T-helper 17 cell (primary cell): ENCODE measurements at regions not wholly inside any gene's neighbourhood (a gene's known extent, or its start where the extent isn't known, plus 50 kb on each side); places are given as distances from the start of the nearest gene placed in this dataset.
"Not testable (repeated sequence)": the region's sequence is repeated elsewhere in the genome, so short reads cannot be mapped to it uniquely, and the experiment has no call there.

Experiments used
- ATAC-seq: fragments of 150-1000 bp; cut with Tn5 transposase; 2 replicates; pipeline ENCODE4 v1.10.0; 2021; ENCODE audit warnings: mild to moderate bottlenecking, moderate library complexity
- DNase-seq, 3 donors: peaks; one replicate each; pipeline versions ENCODE4 v3.0.0 to v3.0.0-alpha.2; 2020 to 2021
- H3K9me3 ChIP-seq: one replicate; pipeline ENCODE4 v1.7.0; 2013; ENCODE audit warnings: low read length, mild to moderate bottlenecking; ENCODE audit not compliant: control insufficient read depth, poor library complexity, severe bottlenecking
- H3K27ac Mint-ChIP-seq: one replicate; pipeline ENCODE4 v1.8.0; 2022; ENCODE audit warnings: mild to moderate bottlenecking, moderate library complexity, mixed read lengths
- H3K27me3 Mint-ChIP-seq: one replicate; pipeline ENCODE4 v1.8.0; 2022; ENCODE audit warnings: mixed read lengths
- H3K36me3 Mint-ChIP-seq: one replicate; pipeline ENCODE4 v1.8.0; 2022; ENCODE audit warnings: low read depth, mixed read lengths
- H3K4me1 Mint-ChIP-seq: one replicate; pipeline ENCODE4 v1.8.0; 2022; ENCODE audit warnings: mild to moderate bottlenecking, mixed read lengths
- H3K4me3 Mint-ChIP-seq: one replicate; pipeline ENCODE4 v1.8.0; 2022; ENCODE audit warnings: mild to moderate bottlenecking, moderate library complexity, mixed read lengths

GRCh38 chr20:47850146-47850545 is 64.9 kb upstream of the SULF2 start:
- Mint-ChIP-seq H3K4me3 (no peak overlapping the region), H3K27ac (no peak overlapping the region), H3K27me3 (peaks cover 72% of the 10 kb centered on the region), H3K36me3 (no peaks in the 10 kb centered on the region), H3K4me1 (peaks cover 3% of the 10 kb centered on the region)
- ATAC-seq (no peak), DNase-seq (no peak)
- no peaks in the 10 kb centered on the region for H3K9me3 ChIP-seq

DNA sequence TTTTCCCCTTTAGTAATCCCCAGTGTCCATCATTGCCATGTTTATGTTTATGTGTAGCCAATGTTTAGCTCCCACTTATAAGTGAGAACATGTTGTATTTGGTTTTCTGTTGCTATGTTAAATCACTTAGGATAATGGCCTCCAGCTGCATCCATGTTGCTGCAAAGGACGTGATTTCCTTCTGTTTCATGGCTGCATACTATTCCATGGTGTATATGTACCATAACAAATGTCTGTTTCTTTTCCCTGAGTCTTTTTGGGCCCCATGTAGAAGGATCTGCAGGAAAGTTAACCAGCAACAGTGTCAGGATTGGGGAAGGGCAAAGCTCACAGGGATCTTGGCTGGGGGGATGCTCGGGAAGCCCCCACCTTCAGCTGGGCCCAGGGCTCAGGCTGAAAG is 64.3 kb upstream of the SULF2 start:
- peaks cover 3% of the 10 kb centered on the region for H3K4me1 Mint-ChIP-seq
- peaks cover 71% of the 10 kb centered on the region for H3K27me3 Mint-ChIP-seq
- H3K9me3 ChIP-seq: no peaks in the 10 kb centered on the region
- ATAC-seq (no peak), DNase-seq (no peak)
- no peaks in the 10 kb centered on the region for H3K36me3 Mint-ChIP-seq
- H3K27ac Mint-ChIP-seq: no peak overlapping the region
- no peak overlapping the region for H3K4me3 Mint-ChIP-seq

DNA sequence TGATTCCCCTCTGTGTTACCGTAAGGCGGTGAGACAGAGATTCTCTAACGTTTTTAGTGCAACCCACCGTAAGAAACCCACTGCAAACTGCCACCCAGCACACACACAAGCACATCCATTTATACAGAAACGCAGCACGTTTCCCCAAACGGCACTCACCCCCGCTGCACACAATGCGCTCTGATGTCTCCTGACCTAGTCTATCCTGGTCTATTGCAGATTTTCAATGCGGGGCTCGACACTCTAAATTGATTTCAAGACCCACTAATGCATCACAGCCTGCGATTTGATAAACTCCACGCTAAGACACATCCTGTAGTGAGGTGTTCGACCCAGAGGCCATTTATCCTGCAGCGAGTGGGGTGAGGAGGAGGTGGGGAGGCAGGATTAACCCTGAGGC is 63.7 kb upstream of the SULF2 start:
- peaks cover 2% of the 10 kb centered on the region for H3K4me1 Mint-ChIP-seq
- H3K9me3 ChIP-seq: no peaks in the 10 kb centered on the region
- no peak overlapping the region for H3K27ac Mint-ChIP-seq
- no peaks in the 10 kb centered on the region for H3K36me3 Mint-ChIP-seq
- ATAC-seq (no peak), DNase-seq (no peak)
- H3K27me3 Mint-ChIP-seq: peaks cover 66% of the 10 kb centered on the region
- H3K4me3 Mint-ChIP-seq: no peak overlapping the region

DNA sequence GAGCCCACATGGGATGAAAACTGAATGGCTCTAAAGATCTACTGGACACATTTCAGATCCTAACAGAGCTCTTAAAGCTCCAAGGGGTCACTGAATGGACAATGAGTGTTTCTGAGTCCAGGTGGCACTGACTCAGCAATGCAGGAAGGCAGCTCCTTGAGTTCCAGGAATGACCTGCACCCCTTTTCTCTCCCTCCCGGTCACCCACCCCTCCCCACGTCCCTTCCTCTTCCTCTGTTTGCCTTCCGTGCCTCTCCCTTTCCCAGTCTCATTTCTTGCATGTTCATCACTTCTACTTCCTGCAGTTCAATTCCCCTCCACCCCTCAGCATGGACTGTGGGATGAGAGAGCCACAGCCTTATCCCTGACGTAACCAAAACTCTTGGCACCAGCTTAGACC is 63.3 kb upstream of the SULF2 start:
- DNase-seq, H3K4me1 Mint-ChIP-seq, H3K4me3 Mint-ChIP-seq, H3K27ac Mint-ChIP-seq, ATAC-seq, H3K36me3 Mint-ChIP-seq, H3K9me3 ChIP-seq: not testable (repeated sequence)
- peaks cover 67% of the 10 kb centered on the region for H3K27me3 Mint-ChIP-seq

DNA sequence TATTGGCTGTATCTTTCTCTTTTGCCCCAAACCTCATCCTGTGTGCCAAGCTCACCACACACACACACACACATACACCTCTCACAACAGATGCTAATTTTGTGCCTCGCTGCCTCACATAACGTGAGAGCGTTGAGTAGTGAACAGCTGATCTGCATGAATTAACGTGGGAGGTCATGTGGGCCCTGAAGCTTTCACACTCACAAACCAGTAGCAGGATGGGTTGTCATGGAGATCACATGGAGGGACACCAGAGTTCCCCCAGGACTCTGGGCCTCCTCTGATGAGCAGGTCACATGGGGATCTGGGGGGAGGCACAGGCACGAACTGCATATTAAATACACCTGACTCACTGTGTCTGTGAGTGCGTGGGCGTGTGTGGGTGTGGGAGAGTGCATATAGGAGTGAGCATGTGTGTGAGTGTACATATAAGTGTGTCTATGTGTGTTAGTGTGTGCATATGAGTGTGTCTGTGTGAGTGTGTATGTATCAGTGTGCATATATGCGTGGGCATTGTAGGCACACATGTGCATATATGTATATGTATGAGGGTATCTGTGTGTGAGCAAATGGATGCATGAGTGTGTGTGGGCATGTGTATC is 62.7 kb upstream of the SULF2 start:
- no peak for DNase-seq
- ATAC-seq: no peak
- H3K36me3 Mint-ChIP-seq: peaks cover 2% of the 10 kb centered on the region
- no peak overlapping the region for H3K4me3 Mint-ChIP-seq
- H3K9me3 ChIP-seq: no peaks in the 10 kb centered on the region
- H3K4me1 Mint-ChIP-seq: peaks cover 5% of the 10 kb centered on the region
- no peak overlapping the region for H3K27ac Mint-ChIP-seq
- H3K27me3 Mint-ChIP-seq: peaks cover 72% of the 10 kb centered on the region

DNA sequence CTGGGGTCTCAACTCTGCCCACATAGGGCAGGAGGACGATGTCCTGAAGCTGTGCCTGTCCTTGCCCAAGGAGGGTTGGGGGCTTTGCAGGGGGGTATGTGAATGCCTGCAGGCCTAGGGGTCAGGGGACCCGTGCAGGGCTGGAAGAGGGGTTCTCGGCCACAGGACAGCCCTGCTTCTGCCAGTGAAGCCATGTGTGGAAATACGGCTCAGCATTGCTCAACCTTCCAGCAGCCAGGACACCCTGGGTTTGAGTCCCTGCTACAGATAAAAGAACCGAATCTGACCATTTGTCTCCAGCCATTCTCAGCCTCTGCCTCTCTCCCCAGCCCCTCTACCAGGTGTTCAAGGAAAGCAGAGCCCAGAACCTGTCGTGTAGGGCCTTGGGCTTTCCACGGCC is 61.9 kb upstream of the SULF2 start:
- DNase-seq, H3K9me3 ChIP-seq, H3K4me3 Mint-ChIP-seq, H3K27ac Mint-ChIP-seq, H3K4me1 Mint-ChIP-seq, ATAC-seq, H3K36me3 Mint-ChIP-seq: not testable (repeated sequence)
- peaks cover 68% of the 10 kb centered on the region for H3K27me3 Mint-ChIP-seq

DNA sequence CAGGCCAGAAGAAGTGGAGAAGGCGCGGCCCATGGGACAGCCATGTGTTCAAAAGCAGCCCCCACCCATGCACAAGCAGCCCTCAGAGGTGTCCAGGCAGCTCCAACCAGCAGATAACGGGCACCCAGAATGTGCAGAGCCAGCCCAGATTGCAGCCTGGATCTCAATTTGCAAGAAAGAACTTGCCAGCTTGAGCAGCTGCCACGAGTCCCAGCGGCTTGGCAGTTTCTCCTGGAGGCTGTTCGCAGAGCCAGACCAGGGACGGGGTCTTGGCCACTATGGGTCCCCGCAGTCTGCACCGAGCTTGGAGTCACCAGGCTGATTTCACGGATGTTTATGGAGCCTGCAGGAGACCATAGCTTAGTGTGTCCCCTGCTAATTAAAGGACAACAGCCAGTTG is 61.4 kb upstream of the SULF2 start:
- not testable (repeated sequence) for H3K27ac Mint-ChIP-seq, H3K9me3 ChIP-seq, H3K4me3 Mint-ChIP-seq, H3K4me1 Mint-ChIP-seq, DNase-seq, H3K36me3 Mint-ChIP-seq, ATAC-seq
- peaks cover 68% of the 10 kb centered on the region for H3K27me3 Mint-ChIP-seq

DNA sequence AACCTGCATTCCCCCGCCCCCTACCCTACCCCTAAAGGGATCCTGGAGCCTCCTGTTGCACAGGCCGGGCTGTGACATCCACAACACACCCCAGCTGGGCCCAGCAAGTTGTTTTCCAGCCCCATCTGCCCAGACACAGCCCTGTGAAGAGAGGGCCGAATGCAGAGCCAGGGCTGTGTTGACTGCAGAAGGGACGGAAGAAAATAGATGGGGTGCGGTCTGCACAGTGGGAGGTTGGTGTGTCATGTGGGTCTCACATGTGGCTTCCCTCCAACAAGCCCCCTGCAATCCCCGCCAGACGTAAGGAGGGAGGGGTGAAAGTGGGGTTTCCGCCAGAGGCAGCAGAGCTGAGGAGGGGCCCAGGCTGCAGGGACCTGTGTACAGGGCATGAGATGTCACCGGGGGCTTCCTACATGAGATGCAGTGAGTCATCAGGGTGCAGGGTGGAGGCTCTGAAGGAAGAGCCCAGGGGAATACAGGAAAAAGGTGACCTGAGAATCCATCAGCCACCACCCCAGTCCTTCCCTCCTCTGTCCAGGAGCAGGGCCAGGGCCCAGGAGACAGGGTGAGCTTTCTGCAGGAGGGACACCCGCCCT is 60.2 kb upstream of the SULF2 start:
- not testable (repeated sequence) for DNase-seq, H3K36me3 Mint-ChIP-seq, H3K4me1 Mint-ChIP-seq, H3K27ac Mint-ChIP-seq, H3K9me3 ChIP-seq, H3K4me3 Mint-ChIP-seq, ATAC-seq
- peaks cover 57% of the 10 kb centered on the region for H3K27me3 Mint-ChIP-seq

GRCh38 chr20:47844568-47844906 is 59.3 kb upstream of the SULF2 start:
- peaks cover 52% of the 10 kb centered on the region for H3K27me3 Mint-ChIP-seq
- H3K9me3 ChIP-seq, H3K36me3 Mint-ChIP-seq, ATAC-seq, H3K4me1 Mint-ChIP-seq, H3K27ac Mint-ChIP-seq, H3K4me3 Mint-ChIP-seq, DNase-seq: not testable (repeated sequence)

GRCh38 chr20:47843886-47844567 is 58.7 kb upstream of the SULF2 start:
- no peaks in the 10 kb centered on the region for H3K9me3 ChIP-seq
- H3K27me3 Mint-ChIP-seq: peaks cover 47% of the 10 kb centered on the region
- no peak for ATAC-seq
- peaks cover 2% of the 10 kb centered on the region for H3K36me3 Mint-ChIP-seq
- H3K4me1 Mint-ChIP-seq: peaks cover 5% of the 10 kb centered on the region
- no peak overlapping the region for H3K27ac Mint-ChIP-seq
- no peak overlapping the region for H3K4me3 Mint-ChIP-seq
- no peak for DNase-seq

GRCh38 chr20:47842950-47843349 is 57.7 kb upstream of the SULF2 start:
- H3K4me1 Mint-ChIP-seq, H3K9me3 ChIP-seq, DNase-seq, ATAC-seq, H3K36me3 Mint-ChIP-seq, H3K27ac Mint-ChIP-seq, H3K4me3 Mint-ChIP-seq: not testable (repeated sequence)
- H3K27me3 Mint-ChIP-seq: peaks cover 36% of the 10 kb centered on the region

- not testable (repeated sequence) for H3K27ac Mint-ChIP-seq, H3K9me3 ChIP-seq, DNase-seq, H3K36me3 Mint-ChIP-seq, H3K4me3 Mint-ChIP-seq, ATAC-seq, H3K4me1 Mint-ChIP-seq
- H3K27me3 Mint-ChIP-seq: peaks cover 31% of the 10 kb centered on the region
Measured at GRCh38 chr20:47842004-47842403, 56.7 kb upstream of the SULF2 start.

DNA sequence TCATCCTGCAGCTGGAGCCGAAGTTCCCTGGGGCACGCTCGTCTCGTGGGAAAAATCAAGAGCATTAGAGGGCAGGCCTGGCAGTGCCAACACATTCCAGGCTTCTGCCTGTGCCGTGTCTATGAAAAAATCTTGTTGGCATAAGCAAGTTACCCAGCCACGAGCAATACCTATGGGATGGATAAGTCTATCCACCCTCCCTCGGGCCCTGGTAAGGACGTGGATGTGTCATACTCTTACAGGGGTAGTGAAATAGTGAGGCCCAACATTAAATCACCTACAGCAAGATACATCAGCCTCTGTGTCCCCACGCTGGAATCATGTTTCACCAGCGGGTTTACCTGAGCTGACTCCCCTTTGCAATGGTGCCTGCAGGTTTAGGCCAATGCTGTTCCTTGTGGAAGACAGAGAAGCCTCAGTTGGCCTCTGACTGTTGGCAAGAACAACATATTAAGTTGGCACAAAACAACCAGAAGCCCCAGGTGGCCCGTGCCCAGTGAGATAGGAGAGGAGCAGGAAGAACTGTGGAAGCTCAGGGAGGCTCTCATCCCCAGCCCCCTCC is 51.1 kb upstream of the SULF2 start:
- not testable (repeated sequence) for H3K4me1 Mint-ChIP-seq, ATAC-seq, H3K27me3 Mint-ChIP-seq, H3K9me3 ChIP-seq, DNase-seq, H3K4me3 Mint-ChIP-seq, H3K27ac Mint-ChIP-seq, H3K36me3 Mint-ChIP-seq
